H9 (cell line): ENCODE measurements at regions not wholly inside any gene's neighbourhood (a gene's known extent, or its start where the extent isn't known, plus 50 kb on each side); places are given as distances from the start of the nearest gene placed in this dataset.

Experiments used
- DNase-seq: peaks from one replicate; pipeline ENCODE4 v3.0.0-alpha.2; 2017
- H2AFZ ChIP-seq: one replicate; pipeline ENCODE4 v1.6.1; 2013; ENCODE audit warnings: mild to moderate bottlenecking, low read length, control low read depth, moderate library complexity
- H2AK5ac ChIP-seq: 2 replicates; pipeline ENCODE4 v1.6.1; 2013; ENCODE audit warnings: low read length, control low read depth, mixed read lengths; ENCODE audit not compliant: insufficient read length
- H2BK120ac ChIP-seq: one replicate; pipeline ENCODE4 v1.6.1; 2013; ENCODE audit warnings: low read depth, mild to moderate bottlenecking, low read length, control low read depth, inconsistent platforms; ENCODE audit not compliant: poor library complexity, severe bottlenecking
- H2BK12ac ChIP-seq: 2 replicates; pipeline ENCODE4 v1.6.1; 2013; ENCODE audit warnings: low read length, control low read depth, mixed read lengths, low read depth; ENCODE audit not compliant: insufficient read length
- H2BK15ac ChIP-seq: 2 replicates; pipeline ENCODE4 v1.6.1; 2013; ENCODE audit warnings: low read depth, low read length, control low read depth
- H2BK20ac ChIP-seq: one replicate; pipeline ENCODE4 v1.6.1; 2013; ENCODE audit warnings: low read depth, mild to moderate bottlenecking, low read length, control low read depth, inconsistent platforms; ENCODE audit not compliant: poor library complexity, severe bottlenecking
- H2BK5ac ChIP-seq: 2 replicates; pipeline ENCODE4 v1.6.1; 2013; ENCODE audit warnings: low read length, control low read depth, mixed read lengths; ENCODE audit not compliant: insufficient read length
- H3K14ac ChIP-seq: 2 replicates; pipeline ENCODE4 v1.6.1; 2013; ENCODE audit warnings: low read length, control low read depth; ENCODE audit not compliant: insufficient read depth
- H3K18ac ChIP-seq: 2 replicates; pipeline ENCODE4 v1.6.1; 2013; ENCODE audit warnings: low read depth, mild to moderate bottlenecking, mixed read lengths, low read length, control low read depth; ENCODE audit not compliant: insufficient read length
- H3K23ac ChIP-seq: 2 replicates; pipeline ENCODE4 v1.6.1; 2013; ENCODE audit warnings: low read length, control low read depth, mixed read lengths, low read depth; ENCODE audit not compliant: insufficient read length
- H3K23me2 ChIP-seq: 2 replicates; pipeline ENCODE4 v1.6.1; 2013; ENCODE audit warnings: low read depth, mild to moderate bottlenecking, mixed read lengths, low read length, control low read depth; ENCODE audit not compliant: insufficient read length, poor library complexity, severe bottlenecking
- H3K27ac ChIP-seq: 2 replicates; pipeline ENCODE4 v1.5.1; 2013; ENCODE audit warnings: low read length, control low read depth, mixed read lengths, low read depth; ENCODE audit not compliant: insufficient read length
- H3K27me3 ChIP-seq: 2 replicates; pipeline ENCODE4 v1.6.1; 2013; ENCODE audit warnings: low read length, control low read depth, inconsistent platforms; ENCODE audit not compliant: insufficient read depth
- H3K4ac ChIP-seq: 2 replicates; pipeline ENCODE4 v1.6.1; 2013; ENCODE audit warnings: low read depth, mild to moderate bottlenecking, control low read depth, inconsistent platforms, low read length, moderate library complexity
- H3K4me1 ChIP-seq: 2 replicates; pipeline ENCODE4 v1.6.1; 2013; ENCODE audit warnings: low read length, control low read depth, inconsistent platforms; ENCODE audit not compliant: insufficient read depth
- H3K4me2 ChIP-seq: 2 replicates; pipeline ENCODE4 v1.6.1; 2013; ENCODE audit warnings: low read length, control low read depth, mixed read lengths; ENCODE audit not compliant: insufficient read length, insufficient read depth
- H3K56ac ChIP-seq: 2 replicates; pipeline ENCODE4 v1.6.1; 2013; ENCODE audit warnings: low read depth, mild to moderate bottlenecking, mixed read lengths, low read length, control low read depth; ENCODE audit not compliant: insufficient read length
- H3K79me1 ChIP-seq: 2 replicates; pipeline ENCODE4 v1.6.1; 2013; ENCODE audit warnings: low read depth, mild to moderate bottlenecking, moderate library complexity, low read length, control low read depth, inconsistent platforms; ENCODE audit not compliant: insufficient read depth, poor library complexity, severe bottlenecking
- H3K79me2 ChIP-seq: 2 replicates; pipeline ENCODE4 v1.6.1; 2013; ENCODE audit warnings: low read length, control low read depth, inconsistent platforms; ENCODE audit not compliant: insufficient read depth
- H3K9ac ChIP-seq: 2 replicates; pipeline ENCODE4 v1.6.1; 2013; ENCODE audit warnings: low read length, control low read depth, mixed read lengths; ENCODE audit not compliant: insufficient read length; ENCODE audit errors: extremely low read depth
- H3K9me3 ChIP-seq: one replicate; pipeline ENCODE4 v1.6.1; 2013; ENCODE audit warnings: low read depth, low read length, inconsistent platforms; ENCODE audit not compliant: control insufficient read depth
- H3T11ph ChIP-seq: one replicate; pipeline ENCODE4 v1.6.1; 2013; ENCODE audit warnings: mild to moderate bottlenecking, low read length, control low read depth, inconsistent platforms
- H4K20me1 ChIP-seq: one replicate; pipeline ENCODE4 v1.6.1; 2013; ENCODE audit not compliant: control insufficient read depth, insufficient read length, insufficient read depth
- H4K5ac ChIP-seq: 2 replicates; pipeline ENCODE4 v1.6.1; 2013; ENCODE audit warnings: low read depth, mild to moderate bottlenecking, mixed read lengths, low read length, control low read depth; ENCODE audit not compliant: insufficient read length
- H4K8ac ChIP-seq: replicated peaks from 2 replicates; pipeline ENCODE4 v1.6.1; 2013; ENCODE audit warnings: low read length, control low read depth, mixed read lengths, low read depth; ENCODE audit not compliant: insufficient read length
- H4K91ac ChIP-seq: 2 replicates; pipeline ENCODE4 v1.6.1; 2013; ENCODE audit warnings: low read depth, mild to moderate bottlenecking, moderate library complexity, mixed read lengths, low read length, control low read depth; ENCODE audit not compliant: insufficient read length
- H3K27ac Mint-ChIP-seq, 3 experiments: 2 replicates in 2 of 3; 3 replicates in 1 of 3; pipeline ENCODE4 v1.8.0; 2020 to 2021; ENCODE audit warnings: mixed read lengths in 3 of 3, mild to moderate bottlenecking in 1 of 3, moderate library complexity in 1 of 3
- H3K27me3 Mint-ChIP-seq: 2 replicates; pipeline ENCODE4 v1.8.0; 2021; ENCODE audit warnings: low read depth, mild to moderate bottlenecking, moderate library complexity, mixed read lengths
- H3K36me3 Mint-ChIP-seq, 3 experiments: 2 replicates in 2 of 3; 3 replicates in 1 of 3; pipeline ENCODE4 v1.8.0; 2020 to 2021; ENCODE audit warnings: low read depth in 3 of 3, mixed read lengths in 3 of 3; ENCODE audit not compliant: insufficient read depth in 1 of 3
- H3K4me1 Mint-ChIP-seq, 2 experiments: 2 replicates each; pipeline ENCODE4 v1.8.0; 2020; ENCODE audit warnings: mixed read lengths in 2 of 2
- H3K4me3 Mint-ChIP-seq, 2 experiments: 2 replicates in 1 of 2; 3 replicates in 1 of 2; pipeline ENCODE4 v1.8.0; 2020 to 2021; ENCODE audit warnings: mild to moderate bottlenecking in 2 of 2, mixed read lengths in 2 of 2, moderate library complexity in 1 of 2
- H3K9me3 Mint-ChIP-seq, 2 experiments: 2 replicates in 1 of 2; 3 replicates in 1 of 2; pipeline ENCODE4 v1.8.0; 2020; ENCODE audit warnings: mild to moderate bottlenecking in 2 of 2, mixed read lengths in 2 of 2, moderate library complexity in 1 of 2
- CTCF ChIP-seq: fragments of 200-600 bp; sonication (generic); conservative IDR thresholded peaks from 3 replicates; pipeline ENCODE4 v1.8.0; 2021; ENCODE audit warnings: antibody characterized with exemption, mild to moderate bottlenecking
- WGBS: extraction: QIAGEN DNeasy Blood & Tissue Kit; methylation state at CpG from one replicate; pipeline ENCODE4 v1.1.7; 2013; ENCODE audit warnings: missing lambda C conversion rate, low lambda C conversion rate, mixed read lengths; ENCODE audit not compliant: insufficient read length; ENCODE audit errors: extremely low coverage; 5-methylcytosine and 5-hydroxymethylcytosine counted together

- H3K23me2 ChIP-seq: no peaks in the 10 kb centered on the region
- no peak overlapping the region for H3K23ac ChIP-seq
- H3K4ac ChIP-seq: no peak overlapping the region
- H2BK120ac ChIP-seq: no peak overlapping the region
- Mint-ChIP-seq H3K9me3 (peaks cover 2 to 15% of the 10 kb centered on the region in 2 experiments; a peak in 4 of 5 replicates), H3K4me1 (peaks cover 3 to 4% of the 10 kb centered on the region in 2 experiments; a peak in 3 of 4 replicates), H3K27me3 (peaks cover 55% of the 10 kb centered on the region), H3K36me3 (no peaks in the 10 kb centered on the region), H3K27ac (no peak overlapping the region), H3K4me3 (no peak overlapping the region)
- H2BK5ac ChIP-seq: no peak overlapping the region
- peaks cover 2% of the 10 kb centered on the region; the same call in 1 of the 2 replicates for H3K4me1 ChIP-seq
- no peak overlapping the region for H2BK20ac ChIP-seq
- no peak overlapping the region for H2BK15ac ChIP-seq
- no peak overlapping the region for H2BK12ac ChIP-seq
- no peaks in the 10 kb centered on the region for H3K9me3 ChIP-seq
- no peak overlapping the region for H4K5ac ChIP-seq
- H3K56ac ChIP-seq: no peak overlapping the region
- H3K27ac ChIP-seq: no peak overlapping the region
- H3K4me2 ChIP-seq: no peak overlapping the region
- H3K79me2 ChIP-seq: no peaks in the 10 kb centered on the region
- no peak overlapping the region for H4K91ac ChIP-seq
- no peak overlapping the region for H2AFZ ChIP-seq
- no peak overlapping the region for H2AK5ac ChIP-seq
- H4K8ac ChIP-seq: no peak overlapping the region
- H3K9ac ChIP-seq: no peak overlapping the region
- H3K18ac ChIP-seq: no peak overlapping the region
- no peaks in the 10 kb centered on the region; the same call in 1 of the 2 replicates for H3K27me3 ChIP-seq
- WGBS: no CpG with 5 or more reads among the region's 2 CpGs
- no peak for DNase-seq
- no peak for TF ChIP-seq CTCF
- no peaks in the 10 kb centered on the region for H4K20me1 ChIP-seq
- no peak overlapping the region for H3T11ph ChIP-seq
- H3K79me1 ChIP-seq: no peaks in the 10 kb centered on the region
- H3K14ac ChIP-seq: no peak overlapping the region
These were observed 450.4 kb upstream of the LARGE1 start for GRCh38 chr22:34370711-34371110.
